ENCODE measurements at regions not wholly inside any gene's neighbourhood (a gene's known extent, or its start where the extent isn't known, plus 50 kb on each side); places are given as distances from the start of the nearest gene placed in this dataset.

- Histone ChIP-seq H3K27ac (ENCODE audit: low read depth, low read length) (no peak overlapping the region), H4K20me1 (ENCODE audit: low read depth, low read length) (no peaks in the 10 kb centered on the region), H3K9me3 (ENCODE audit: insufficient read depth, low read length) (no peaks in the 10 kb centered on the region), H3K4me3 (ENCODE audit: insufficient read depth, low read length, poor library complexity, severe bottlenecking) (no peak overlapping the region), H3F3A (ENCODE audit: insufficient read depth) (no peaks in the 10 kb centered on the region), H3K9me2 (replicated peaks; ENCODE audit: insufficient read depth, low read length) (no peaks in the 10 kb centered on the region), H3K79me2 (ENCODE audit: insufficient read depth, low read length) (no peaks in the 10 kb centered on the region), H3K36me3 (ENCODE audit: low read length) (no peaks in the 10 kb centered on the region), H3K4me2 (ENCODE audit: low read depth, low read length, poor library complexity, severe bottlenecking) (no peak overlapping the region), H3K9ac (ENCODE audit: low read length) (no peak overlapping the region), H2AFZ (ENCODE audit: low read depth, low read length, severe bottlenecking) (no peak overlapping the region), H3K27me3 (ENCODE audit: low read length) (no peaks in the 10 kb centered on the region)
- no peak for TF ChIP-seq CTCF (IDR thresholded peaks at IDR 0.05; ENCODE audit: insufficient read depth, low read length, poor library complexity, severe bottlenecking)
- TF ChIP-seq EZH2phosphoT487 (conservative IDR thresholded peaks at IDR 0.05; ENCODE audit: low read length) = no peak
These were observed 291.2 kb upstream of the TBC1D5 start for GRCh38 chr3:18033581-18034108.

GRCh38 chr3:18030371-18030870, 288.0 kb upstream of the TBC1D5 start:
- H3K9me3 ChIP-seq (ENCODE audit: insufficient read depth, low read length) = no peaks in the 10 kb centered on the region

GRCh38 chr3:18027161-18027939, 284.9 kb upstream of the TBC1D5 start:
- Histone ChIP-seq H3K4me2 (ENCODE audit: low read depth, low read length, poor library complexity, severe bottlenecking) (no peak overlapping the region), H3K36me3 (ENCODE audit: low read length) (no peaks in the 10 kb centered on the region), H3K9me3 (ENCODE audit: insufficient read depth, low read length) (no peaks in the 10 kb centered on the region), H3K79me2 (ENCODE audit: insufficient read depth, low read length) (no peaks in the 10 kb centered on the region), H3F3A (ENCODE audit: insufficient read depth) (no peaks in the 10 kb centered on the region), H3K9ac (ENCODE audit: low read length) (no peak overlapping the region), H3K4me3 (ENCODE audit: insufficient read depth, low read length, poor library complexity, severe bottlenecking) (no peak overlapping the region), H3K9me2 (replicated peaks; ENCODE audit: insufficient read depth, low read length) (no peaks in the 10 kb centered on the region), H3K27me3 (ENCODE audit: low read length) (no peaks in the 10 kb centered on the region), H2AFZ (ENCODE audit: low read depth, low read length, severe bottlenecking) (no peak overlapping the region), H4K20me1 (ENCODE audit: low read depth, low read length) (no peaks in the 10 kb centered on the region), H3K27ac (ENCODE audit: low read depth, low read length) (no peak overlapping the region)
- TF ChIP-seq EZH2phosphoT487 (conservative IDR thresholded peaks at IDR 0.05; ENCODE audit: low read length) (no peak), CTCF (IDR thresholded peaks at IDR 0.05; ENCODE audit: insufficient read depth, low read length, poor library complexity, severe bottlenecking) (no peak)

More at GRCh38 chr3:18030371-18030870, 288.0 kb upstream of the TBC1D5 start:
- Histone ChIP-seq H3K36me3 (ENCODE audit: low read length) (no peaks in the 10 kb centered on the region), H2AFZ (ENCODE audit: low read depth, low read length, severe bottlenecking) (no peak overlapping the region), H3K27ac (ENCODE audit: low read depth, low read length) (no peak overlapping the region), H4K20me1 (ENCODE audit: low read depth, low read length) (no peaks in the 10 kb centered on the region), H3K79me2 (ENCODE audit: insufficient read depth, low read length) (no peaks in the 10 kb centered on the region), H3K27me3 (ENCODE audit: low read length) (no peaks in the 10 kb centered on the region), H3K9me2 (replicated peaks; ENCODE audit: insufficient read depth, low read length) (no peaks in the 10 kb centered on the region), H3K4me3 (ENCODE audit: insufficient read depth, low read length, poor library complexity, severe bottlenecking) (no peak overlapping the region), H3K9ac (ENCODE audit: low read length) (no peak overlapping the region), H3F3A (ENCODE audit: insufficient read depth) (no peaks in the 10 kb centered on the region), H3K4me2 (ENCODE audit: low read depth, low read length, poor library complexity, severe bottlenecking) (no peak overlapping the region)
- TF ChIP-seq CTCF (IDR thresholded peaks at IDR 0.05; ENCODE audit: insufficient read depth, low read length, poor library complexity, severe bottlenecking) = no peak
- no peak for TF ChIP-seq EZH2phosphoT487 (conservative IDR thresholded peaks at IDR 0.05; ENCODE audit: low read length)

Data from SU-DHL-6 (cell line).